ENCODE measurements at regions not wholly inside any gene's neighbourhood (a gene's known extent, or its start where the extent isn't known, plus 50 kb on each side); places are given as distances from the start of the nearest gene placed in this dataset.
"Not testable (repeated sequence)": the region's sequence is repeated elsewhere in the genome, so short reads cannot be mapped to it uniquely, and the experiment has no call there.

- ChIA-PET CTCF (interaction anchor here (0.7 kb wide), 1 partner anchor 1591 kb away, joined by 4 read pairs; no protein-coding TSS in a partner anchor), POLR2A (no interaction called here)
- H3K27me3 Mint-ChIP-seq = no peaks in the 10 kb centered on the region
- no peak overlapping the region for H3K4me3 Mint-ChIP-seq
- no peaks in the 10 kb centered on the region for H3K4me1 Mint-ChIP-seq
- DNase-seq = no peak
- no peaks in the 10 kb centered on the region for H3K36me3 Mint-ChIP-seq (ENCODE audit: low read depth)
- H3K27ac Mint-ChIP-seq = no peak overlapping the region
- H3K9me3 Mint-ChIP-seq = no peaks in the 10 kb centered on the region
Observed at GRCh38 chr11:69205743-69206612, 50.2 kb downstream of the SMIM38 start.

DNA sequence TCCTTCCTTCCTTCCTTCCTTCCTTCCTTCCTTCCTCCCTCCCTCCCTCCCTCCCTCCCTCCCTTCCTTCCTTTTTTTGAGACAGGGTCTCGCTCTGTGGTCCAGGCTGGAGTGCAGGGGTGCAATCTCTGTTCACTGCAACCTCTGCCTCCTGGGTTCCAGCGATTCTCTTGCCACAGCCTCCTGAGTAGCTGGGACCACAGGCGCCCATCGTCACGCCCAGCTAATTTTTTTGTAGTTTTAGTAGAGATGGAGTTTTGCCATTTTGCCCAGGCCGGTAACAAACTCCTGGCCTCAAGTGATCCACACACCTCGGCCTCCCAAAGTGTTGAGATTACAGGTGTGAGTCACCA, 50.9 kb downstream of the SMIM38 start:
- POLR2A ChIA-PET; DNase-seq; H3K9me3 Mint-ChIP-seq; H3K27ac Mint-ChIP-seq; H3K4me3 Mint-ChIP-seq; H3K36me3 Mint-ChIP-seq (ENCODE audit: low read depth); H3K27me3 Mint-ChIP-seq; H3K4me1 Mint-ChIP-seq: not testable (repeated sequence)
- CTCF ChIA-PET = interaction anchor here (0.7 kb wide), 1 partner anchor 1590 kb away, joined by 4 read pairs; no protein-coding TSS in a partner anchor

GRCh38 chr11:69207165-69207889, 51.6 kb downstream of the SMIM38 start:
- Mint-ChIP-seq H3K4me3 (no peak overlapping the region), H3K27me3 (peaks cover 9% of the 10 kb centered on the region), H3K9me3 (no peaks in the 10 kb centered on the region), H3K27ac (no peak overlapping the region), H3K36me3 (ENCODE audit: low read depth) (no peaks in the 10 kb centered on the region), H3K4me1 (no peaks in the 10 kb centered on the region)
- ChIA-PET CTCF (no interaction called here), POLR2A (no interaction called here)
- no peak for DNase-seq

- ChIA-PET POLR2A (no interaction called here), CTCF (no interaction called here)
- Mint-ChIP-seq H3K36me3 (ENCODE audit: low read depth) (no peaks in the 10 kb centered on the region), H3K4me3 (no peak overlapping the region), H3K4me1 (no peaks in the 10 kb centered on the region), H3K27me3 (peaks cover 13% of the 10 kb centered on the region), H3K27ac (no peak overlapping the region), H3K9me3 (no peaks in the 10 kb centered on the region)
- DNase-seq = no peak
Observed at GRCh38 chr11:69208190-69209037, 52.7 kb downstream of the SMIM38 start.

GRCh38 chr11:69209038-69209350, 53.3 kb downstream of the SMIM38 start:
- H3K9me3 Mint-ChIP-seq = no peaks in the 10 kb centered on the region
- no peaks in the 10 kb centered on the region for H3K36me3 Mint-ChIP-seq (ENCODE audit: low read depth)
- H3K27me3 Mint-ChIP-seq = peaks cover 13% of the 10 kb centered on the region
- no peaks in the 10 kb centered on the region for H3K4me1 Mint-ChIP-seq
- ChIA-PET POLR2A (no interaction called here), CTCF (no interaction called here)
- H3K27ac Mint-ChIP-seq = no peak overlapping the region
- H3K4me3 Mint-ChIP-seq = no peak overlapping the region
- DNase-seq = no peak

GRCh38 chr11:69209421-69210309, 53.9 kb downstream of the SMIM38 start:
- no peaks in the 10 kb centered on the region for H3K36me3 Mint-ChIP-seq (ENCODE audit: low read depth)
- H3K27ac Mint-ChIP-seq = no peak overlapping the region
- peaks cover 13% of the 10 kb centered on the region for H3K27me3 Mint-ChIP-seq
- ChIA-PET POLR2A (no interaction called here), CTCF (no interaction called here)
- no peaks in the 10 kb centered on the region for H3K4me1 Mint-ChIP-seq
- no peaks in the 10 kb centered on the region for H3K9me3 Mint-ChIP-seq
- DNase-seq = no peak
- no peak overlapping the region for H3K4me3 Mint-ChIP-seq

GRCh38 chr11:69210310-69211035, 54.7 kb downstream of the SMIM38 start:
- DNase-seq = no peak
- CTCF ChIA-PET = no interaction called here
- Mint-ChIP-seq H3K4me3 (no peak overlapping the region), H3K27ac (no peak overlapping the region), H3K4me1 (no peaks in the 10 kb centered on the region), H3K27me3 (peaks cover 13% of the 10 kb centered on the region), H3K9me3 (no peaks in the 10 kb centered on the region), H3K36me3 (ENCODE audit: low read depth) (no peaks in the 10 kb centered on the region)
- POLR2A ChIA-PET = no interaction called here

GRCh38 chr11:69211540-69211919, 55.8 kb downstream of the SMIM38 start:
- no peaks in the 10 kb centered on the region for H3K9me3 Mint-ChIP-seq
- H3K27me3 Mint-ChIP-seq = peaks cover 16% of the 10 kb centered on the region
- no peak overlapping the region for H3K4me3 Mint-ChIP-seq
- DNase-seq = no peak
- H3K27ac Mint-ChIP-seq = no peak overlapping the region
- ChIA-PET CTCF (interaction anchor here (0.7 kb wide), 1 partner anchor 552 kb away, joined by 3 read pairs; no protein-coding TSS in a partner anchor), POLR2A (no interaction called here)
- no peaks in the 10 kb centered on the region for H3K4me1 Mint-ChIP-seq
- no peaks in the 10 kb centered on the region for H3K36me3 Mint-ChIP-seq (ENCODE audit: low read depth)

DNA sequence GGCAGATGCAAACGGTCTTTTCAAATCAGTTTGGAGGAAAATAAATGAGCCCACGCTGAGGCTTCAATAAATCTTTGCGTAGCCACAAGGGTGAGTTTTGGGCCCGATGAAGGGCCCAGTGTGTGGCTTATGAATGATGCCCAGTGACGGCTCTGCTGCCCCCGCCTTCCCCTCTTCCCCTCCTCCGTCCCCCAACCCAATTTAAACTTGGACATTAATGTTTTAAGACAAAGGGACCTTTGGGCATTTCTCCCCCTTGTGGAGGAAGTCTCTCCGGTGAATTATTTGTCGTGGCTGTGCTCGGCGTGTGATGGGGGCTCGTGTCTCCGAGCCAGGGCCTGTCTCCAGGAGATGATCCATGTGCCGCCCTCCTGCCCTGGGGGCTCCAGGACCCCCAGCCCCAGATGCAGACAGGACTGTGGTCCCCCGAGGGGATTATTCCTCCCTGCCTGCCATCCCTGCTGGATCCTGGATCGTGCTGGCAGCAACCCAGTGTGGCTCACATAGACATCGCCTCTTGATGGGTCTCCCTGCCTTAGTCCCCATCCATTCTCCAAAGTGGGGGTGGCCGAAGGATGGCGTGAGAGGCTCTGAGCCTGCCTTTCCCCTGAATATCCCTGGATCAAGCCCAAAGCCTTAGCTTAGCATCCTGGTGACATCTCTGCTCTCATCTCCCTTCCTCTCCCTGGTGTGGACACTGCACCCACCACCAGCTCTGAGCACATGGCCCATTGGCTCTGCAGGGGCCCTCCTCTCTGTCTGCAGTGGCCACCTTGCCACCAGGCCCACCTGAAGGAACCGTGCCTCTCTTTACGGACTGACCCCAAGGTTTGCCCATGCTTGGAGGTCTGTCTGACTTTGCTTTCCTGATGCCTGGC, 56.4 kb downstream of the SMIM38 start:
- peaks cover 16% of the 10 kb centered on the region for H3K27me3 Mint-ChIP-seq
- CTCF ChIA-PET = interaction anchor here (0.7 kb wide), 1 partner anchor 553 kb away, joined by 3 read pairs; no protein-coding TSS in a partner anchor
- no peaks in the 10 kb centered on the region for H3K9me3 Mint-ChIP-seq
- H3K36me3 Mint-ChIP-seq (ENCODE audit: low read depth) = no peaks in the 10 kb centered on the region
- POLR2A ChIA-PET = no interaction called here
- DNase-seq = no peak
- no peak overlapping the region for H3K4me3 Mint-ChIP-seq
- H3K27ac Mint-ChIP-seq = no peak overlapping the region
- no peaks in the 10 kb centered on the region for H3K4me1 Mint-ChIP-seq

GRCh38 chr11:69212798-69213110, 57.0 kb downstream of the SMIM38 start:
- POLR2A ChIA-PET = no interaction called here
- CTCF ChIA-PET = no interaction called here

GRCh38 chr11:69213316-69213715, 57.6 kb downstream of the SMIM38 start:
- H3K27ac Mint-ChIP-seq = no peak overlapping the region
- no peaks in the 10 kb centered on the region for H3K4me1 Mint-ChIP-seq
- no peak overlapping the region for H3K4me3 Mint-ChIP-seq
- H3K36me3 Mint-ChIP-seq (ENCODE audit: low read depth) = no peaks in the 10 kb centered on the region
- ChIA-PET POLR2A (no interaction called here), CTCF (no interaction called here)
- H3K27me3 Mint-ChIP-seq = peaks cover 16% of the 10 kb centered on the region
- no peaks in the 10 kb centered on the region for H3K9me3 Mint-ChIP-seq
- DNase-seq = no peak

More at GRCh38 chr11:69212798-69213110, 57.0 kb downstream of the SMIM38 start:
- no peak overlapping the region for H3K27ac Mint-ChIP-seq
- peaks cover 16% of the 10 kb centered on the region for H3K27me3 Mint-ChIP-seq
- no peaks in the 10 kb centered on the region for H3K36me3 Mint-ChIP-seq (ENCODE audit: low read depth)
- H3K4me3 Mint-ChIP-seq = no peak overlapping the region
- DNase-seq = no peak
- no peaks in the 10 kb centered on the region for H3K4me1 Mint-ChIP-seq
- no peaks in the 10 kb centered on the region for H3K9me3 Mint-ChIP-seq

DNA sequence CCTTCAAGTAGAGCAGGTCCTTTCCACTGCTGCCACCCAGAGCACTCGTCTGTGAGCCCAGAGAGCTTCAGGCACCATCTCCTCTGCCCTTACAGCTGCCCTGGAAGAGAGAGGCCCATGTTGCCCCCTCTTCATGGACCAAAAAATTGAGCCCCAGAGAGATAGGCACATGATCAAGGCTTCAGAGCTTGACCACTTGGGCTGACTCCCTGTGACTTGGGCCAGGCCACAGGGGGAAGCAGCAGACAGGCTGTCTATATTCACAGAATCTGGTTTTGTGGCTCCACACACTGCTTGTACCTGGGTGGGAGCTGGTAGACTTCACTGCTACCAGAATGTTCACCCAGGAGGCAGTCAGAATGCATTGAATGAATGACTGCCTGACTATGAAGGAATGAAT, 58.2 kb downstream of the SMIM38 start:
- Mint-ChIP-seq H3K9me3 (no peaks in the 10 kb centered on the region), H3K4me3 (no peak overlapping the region), H3K27me3 (peaks cover 16% of the 10 kb centered on the region), H3K36me3 (ENCODE audit: low read depth) (no peaks in the 10 kb centered on the region), H3K4me1 (no peaks in the 10 kb centered on the region), H3K27ac (no peak overlapping the region)
- POLR2A ChIA-PET = no interaction called here
- DNase-seq = no peak
- CTCF ChIA-PET = no interaction called here
